ENCODE measurements at regions not wholly inside any gene's neighbourhood (a gene's known extent, or its start where the extent isn't known, plus 50 kb on each side); places are given as distances from the start of the nearest gene placed in this dataset.

DNA sequence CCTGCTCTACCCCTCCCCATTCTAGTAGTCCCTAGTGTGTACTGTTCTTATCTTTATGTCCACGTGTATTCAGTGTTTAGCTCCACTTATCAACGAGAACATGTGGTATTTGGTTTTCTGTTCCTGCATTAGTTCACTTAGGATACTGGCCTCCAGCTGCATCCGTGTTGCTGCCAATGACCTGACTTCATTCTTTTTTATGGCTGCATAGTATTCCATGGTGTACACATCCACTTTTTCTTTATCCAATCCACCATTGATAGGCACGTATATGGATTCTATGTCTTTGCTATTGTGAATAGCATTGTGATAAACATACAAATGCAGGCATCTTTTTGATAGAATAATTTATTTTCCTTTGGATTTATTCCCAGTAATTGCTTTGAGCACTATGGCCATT is 327.7 kb downstream of the DUSP6 start:
- TF ChIP-seq TAF1 (IDR thresholded peaks at IDR 0.05; ENCODE audit: low read depth) (no peak), EZH2 (IDR thresholded peaks at IDR 0.05; ENCODE audit: borderline replicate concordance, insufficient read depth, low read length, poor library complexity, severe bottlenecking) (no peak), EP300 (conservative IDR thresholded peaks at IDR 0.05; ENCODE audit: poor library complexity, severe bottlenecking) (no peak), MXI1 (conservative IDR thresholded peaks at IDR 0.05; ENCODE audit: poor library complexity, severe bottlenecking) (no peak), POLR2AphosphoS5 (IDR thresholded peaks at IDR 0.05) (no peak), SMC3 (conservative IDR thresholded peaks at IDR 0.05; ENCODE audit: poor library complexity) (no peak), RAD21 (conservative IDR thresholded peaks at IDR 0.05) (no peak)
- TF ChIP-seq, protein P1, sequence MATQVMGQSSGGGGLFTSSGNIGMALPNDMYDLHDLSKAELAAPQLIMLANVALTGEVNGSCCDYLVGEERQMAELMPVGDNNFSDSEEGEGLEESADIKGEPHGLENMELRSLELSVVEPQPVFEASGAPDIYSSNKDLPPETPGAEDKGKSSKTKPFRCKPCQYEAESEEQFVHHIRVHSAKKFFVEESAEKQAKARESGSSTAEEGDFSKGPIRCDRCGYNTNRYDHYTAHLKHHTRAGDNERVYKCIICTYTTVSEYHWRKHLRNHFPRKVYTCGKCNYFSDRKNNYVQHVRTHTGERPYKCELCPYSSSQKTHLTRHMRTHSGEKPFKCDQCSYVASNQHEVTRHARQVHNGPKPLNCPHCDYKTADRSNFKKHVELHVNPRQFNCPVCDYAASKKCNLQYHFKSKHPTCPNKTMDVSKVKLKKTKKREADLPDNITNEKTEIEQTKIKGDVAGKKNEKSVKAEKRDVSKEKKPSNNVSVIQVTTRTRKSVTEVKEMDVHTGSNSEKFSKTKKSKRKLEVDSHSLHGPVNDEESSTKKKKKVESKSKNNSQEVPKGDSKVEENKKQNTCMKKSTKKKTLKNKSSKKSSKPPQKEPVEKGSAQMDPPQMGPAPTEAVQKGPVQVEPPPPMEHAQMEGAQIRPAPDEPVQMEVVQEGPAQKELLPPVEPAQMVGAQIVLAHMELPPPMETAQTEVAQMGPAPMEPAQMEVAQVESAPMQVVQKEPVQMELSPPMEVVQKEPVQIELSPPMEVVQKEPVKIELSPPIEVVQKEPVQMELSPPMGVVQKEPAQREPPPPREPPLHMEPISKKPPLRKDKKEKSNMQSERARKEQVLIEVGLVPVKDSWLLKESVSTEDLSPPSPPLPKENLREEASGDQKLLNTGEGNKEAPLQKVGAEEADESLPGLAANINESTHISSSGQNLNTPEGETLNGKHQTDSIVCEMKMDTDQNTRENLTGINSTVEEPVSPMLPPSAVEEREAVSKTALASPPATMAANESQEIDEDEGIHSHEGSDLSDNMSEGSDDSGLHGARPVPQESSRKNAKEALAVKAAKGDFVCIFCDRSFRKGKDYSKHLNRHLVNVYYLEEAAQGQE (IDR thresholded peaks at IDR 0.05; ENCODE audit: borderline replicate concordance): no peak
- TF ChIP-seq, protein P2, sequence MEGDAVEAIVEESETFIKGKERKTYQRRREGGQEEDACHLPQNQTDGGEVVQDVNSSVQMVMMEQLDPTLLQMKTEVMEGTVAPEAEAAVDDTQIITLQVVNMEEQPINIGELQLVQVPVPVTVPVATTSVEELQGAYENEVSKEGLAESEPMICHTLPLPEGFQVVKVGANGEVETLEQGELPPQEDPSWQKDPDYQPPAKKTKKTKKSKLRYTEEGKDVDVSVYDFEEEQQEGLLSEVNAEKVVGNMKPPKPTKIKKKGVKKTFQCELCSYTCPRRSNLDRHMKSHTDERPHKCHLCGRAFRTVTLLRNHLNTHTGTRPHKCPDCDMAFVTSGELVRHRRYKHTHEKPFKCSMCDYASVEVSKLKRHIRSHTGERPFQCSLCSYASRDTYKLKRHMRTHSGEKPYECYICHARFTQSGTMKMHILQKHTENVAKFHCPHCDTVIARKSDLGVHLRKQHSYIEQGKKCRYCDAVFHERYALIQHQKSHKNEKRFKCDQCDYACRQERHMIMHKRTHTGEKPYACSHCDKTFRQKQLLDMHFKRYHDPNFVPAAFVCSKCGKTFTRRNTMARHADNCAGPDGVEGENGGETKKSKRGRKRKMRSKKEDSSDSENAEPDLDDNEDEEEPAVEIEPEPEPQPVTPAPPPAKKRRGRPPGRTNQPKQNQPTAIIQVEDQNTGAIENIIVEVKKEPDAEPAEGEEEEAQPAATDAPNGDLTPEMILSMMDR (IDR thresholded peaks at IDR 0.05; ENCODE audit: poor library complexity, severe bottlenecking): no peak
- H3K27me3 ChIP-seq (ENCODE audit: insufficient read depth, low read depth, low read length): no peaks in the 10 kb centered on the region
- no peak overlapping the region for H3K9ac ChIP-seq (ENCODE audit: low read length)
- H2AFZ ChIP-seq (ENCODE audit: low read depth, low read length): no peak overlapping the region
- H3K4me3 ChIP-seq (ENCODE audit: low read length): no peak overlapping the region
- no peaks in the 10 kb centered on the region for H3F3A ChIP-seq (ENCODE audit: insufficient read depth, low read length, poor library complexity, severe bottlenecking)
- H3K36me3 ChIP-seq (ENCODE audit: insufficient read depth, low read length): no peaks in the 10 kb centered on the region
- no peaks in the 10 kb centered on the region for H3K9me2 ChIP-seq (ENCODE audit: insufficient read depth, low read length)
- H4K20me1 ChIP-seq (ENCODE audit: insufficient read depth): no peaks in the 10 kb centered on the region
- H3K27ac ChIP-seq (ENCODE audit: low read length): no peak overlapping the region
- no peaks in the 10 kb centered on the region for H3K79me2 ChIP-seq (replicated peaks; ENCODE audit: insufficient read depth, low read length)
- H3K4me2 ChIP-seq (ENCODE audit: low read length): no peak overlapping the region
- no peaks in the 10 kb centered on the region for H3K9me3 ChIP-seq (ENCODE audit: low read length)

DNA sequence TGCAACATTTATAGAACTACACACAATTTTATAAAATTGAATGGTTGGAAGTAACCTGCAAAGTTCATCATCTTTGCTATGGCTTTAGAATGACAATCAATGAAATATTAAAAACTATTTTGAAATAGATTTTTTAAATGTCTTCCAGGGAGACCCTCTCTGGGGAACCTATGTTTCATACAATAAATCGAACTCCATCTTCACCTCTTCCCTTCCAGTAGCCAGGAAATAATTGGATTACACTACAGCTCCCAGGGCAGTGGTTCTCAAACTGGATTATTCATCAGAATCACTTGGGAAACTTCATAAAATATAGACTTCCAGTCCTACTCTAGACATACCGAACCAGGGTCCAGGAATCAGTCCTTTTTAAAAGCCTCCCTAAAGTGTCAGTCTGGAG is 328.4 kb downstream of the DUSP6 start:
- Histone ChIP-seq H3K9me2 (ENCODE audit: insufficient read depth, low read length) (no peaks in the 10 kb centered on the region), H3K27me3 (ENCODE audit: insufficient read depth, low read depth, low read length) (no peaks in the 10 kb centered on the region), H3K4me3 (ENCODE audit: low read length) (no peak overlapping the region), H3F3A (ENCODE audit: insufficient read depth, low read length, poor library complexity, severe bottlenecking) (no peaks in the 10 kb centered on the region), H3K36me3 (ENCODE audit: insufficient read depth, low read length) (no peaks in the 10 kb centered on the region), H2AFZ (ENCODE audit: low read depth, low read length) (no peak overlapping the region), H3K79me2 (replicated peaks; ENCODE audit: insufficient read depth, low read length) (no peaks in the 10 kb centered on the region), H3K9ac (ENCODE audit: low read length) (no peak overlapping the region), H3K9me3 (ENCODE audit: low read length) (no peaks in the 10 kb centered on the region), H3K27ac (ENCODE audit: low read length) (no peak overlapping the region), H4K20me1 (ENCODE audit: insufficient read depth) (no peaks in the 10 kb centered on the region), H3K4me2 (ENCODE audit: low read length) (no peak overlapping the region)
- TF ChIP-seq, protein P2 (IDR thresholded peaks at IDR 0.05; ENCODE audit: poor library complexity, severe bottlenecking): no peak
- TF ChIP-seq, protein P1 (IDR thresholded peaks at IDR 0.05; ENCODE audit: borderline replicate concordance): no peak
- TF ChIP-seq TAF1 (IDR thresholded peaks at IDR 0.05; ENCODE audit: low read depth) (no peak), MXI1 (conservative IDR thresholded peaks at IDR 0.05; ENCODE audit: poor library complexity, severe bottlenecking) (no peak), SMC3 (conservative IDR thresholded peaks at IDR 0.05; ENCODE audit: poor library complexity) (no peak), EZH2 (IDR thresholded peaks at IDR 0.05; ENCODE audit: borderline replicate concordance, insufficient read depth, low read length, poor library complexity, severe bottlenecking) (no peak), POLR2AphosphoS5 (IDR thresholded peaks at IDR 0.05) (no peak), EP300 (conservative IDR thresholded peaks at IDR 0.05; ENCODE audit: poor library complexity, severe bottlenecking) (no peak), RAD21 (conservative IDR thresholded peaks at IDR 0.05) (no peak)
